Upper lobe of left lung (tissue), 6 donors: ENCODE measurements at regions not wholly inside any gene's neighbourhood (a gene's known extent, or its start where the extent isn't known, plus 50 kb on each side); places are given as distances from the start of the nearest gene placed in this dataset.

Source experiments
- ATAC-seq, 2 donors: fragments of 200-7000 bp; cut with Tn5 transposase; one replicate each; pipeline ENCODE4 v1.9.1; 2022; ENCODE audit warnings: mild to moderate bottlenecking in 2 of 2, moderate library complexity in 2 of 2; ENCODE audit not compliant: low FRiP score in 2 of 2
- DNase-seq, 2 donors: peaks; one replicate each; pipeline ENCODE4 v3.0.0-alpha.2; 2019 to 2020
- H3K27ac ChIP-seq, 4 donors: fragments of 200-600 bp; sonication (generic); one replicate each; pipeline ENCODE4 v1.5.1; 2016 to 2019
- H3K27me3 ChIP-seq, 4 donors: fragments of 200-600 bp; sonication (generic); one replicate each; pipeline ENCODE4 v1.5.1; 2017 to 2019
- H3K36me3 ChIP-seq, 4 donors: fragments of 200-600 bp; sonication (generic); one replicate each; pipeline ENCODE4 v1.5.1; 2016 to 2019
- H3K4me1 ChIP-seq, 4 donors: fragments of 200-600 bp; sonication (generic); one replicate each; pipeline ENCODE4 v1.5.1; 2018 to 2019
- H3K4me3 ChIP-seq, 4 donors: fragments of 200-600 bp; sonication (generic); one replicate each; pipeline ENCODE4 v1.5.1; 2017 to 2019; ENCODE audit warnings: mild to moderate bottlenecking in 2 of 4, moderate library complexity in 1 of 4
- H3K9me3 ChIP-seq, 4 donors: fragments of 200-600 bp; sonication (generic); one replicate each; pipeline ENCODE4 v1.5.1; 2018 to 2019
- CTCF ChIP-seq, 6 experiments: fragments of 450-650 bp in 4 of 6; fragments of 200-600 bp in 2 of 6; sonication (generic) in 2 of 6; IDR thresholded peaks; one replicate each; pipeline ENCODE4 v1.5.1; 2016 to 2019; ENCODE audit warnings: antibody characterized with exemption in 6 of 6
- EP300 ChIP-seq, 4 donors: sonication (generic); formaldehyde crosslinking; IDR thresholded peaks; one replicate each; pipeline ENCODE4 v1.5.1; 2017; ENCODE audit warnings: antibody characterized with exemption in 4 of 4, control low read depth in 2 of 4
- POLR2A ChIP-seq, 4 donors: fragments of 450-650 bp; IDR thresholded peaks; one replicate each; pipeline ENCODE4 v1.5.1; 2016 to 2017; ENCODE audit warnings: antibody characterized with exemption in 4 of 4, mild to moderate bottlenecking in 2 of 4
- POLR2AphosphoS5 ChIP-seq, 2 donors: sonication (generic); formaldehyde crosslinking; IDR thresholded peaks; one replicate each; pipeline ENCODE4 v1.5.1; 2017; ENCODE audit warnings: antibody characterized with exemption in 2 of 2
- WGBS, 2 donors: methylation state at CpG; one replicate each; pipeline ENCODE4 v1.1.5; 2017 to 2018; 5-methylcytosine and 5-hydroxymethylcytosine counted together
- donor health status: DM: no; HTN: no; CAD: no; lungs with moderate emphysema.
- donor health status: DM: no; HTN: yes; CAD: no; lungs with severe emphysema.

GRCh38 chr12:80038062-80038560 is 61.2 kb upstream of the OTOGL start:
- Histone ChIP-seq H3K9me3 (no peaks in the 10 kb centered on the region), H3K4me1 (no peaks in the 10 kb centered on the region), H3K4me3 (no peak overlapping the region), H3K27me3 (no peaks in the 10 kb centered on the region), H3K36me3 (no peaks in the 10 kb centered on the region), H3K27ac (no peak overlapping the region)
- TF ChIP-seq CTCF (IDR thresholded peaks at IDR 0.05) = no peak
- TF ChIP-seq EP300 (IDR thresholded peaks at IDR 0.05) = no peak
- TF ChIP-seq POLR2AphosphoS5 (IDR thresholded peaks at IDR 0.05) = no peak
- no peak for TF ChIP-seq POLR2A (IDR thresholded peaks at IDR 0.05)
- ATAC-seq (no peak), DNase-seq (no peak)
- WGBS, 2 donors = 73 to 78% methylated on average over 4 of the region's 4 CpGs

DNA sequence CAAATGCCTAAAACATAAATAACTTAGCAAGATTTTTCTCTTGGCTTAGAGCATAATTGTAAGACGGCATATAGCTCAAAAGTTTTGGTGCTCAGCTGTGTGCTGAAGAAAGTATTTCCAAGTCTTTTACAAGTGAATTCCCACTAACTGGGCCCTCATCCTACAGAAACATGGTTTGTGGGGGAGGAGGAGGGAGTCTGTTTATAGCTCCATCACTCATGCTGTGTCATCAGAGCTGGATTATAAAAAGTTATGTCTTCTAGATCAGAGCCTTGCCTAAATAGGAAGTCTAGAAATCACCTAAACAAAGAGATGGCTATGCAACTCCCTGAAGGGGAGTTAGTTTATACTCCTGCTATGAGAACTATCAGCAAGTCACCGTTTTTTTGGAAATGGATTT is 65.9 kb upstream of the OTOGL start:
- no peaks in the 10 kb centered on the region for H3K36me3 ChIP-seq
- no peak overlapping the region for H3K27ac ChIP-seq
- H3K9me3 ChIP-seq = no peaks in the 10 kb centered on the region
- no peak for DNase-seq
- no peak for ATAC-seq
- H3K4me3 ChIP-seq = no peak overlapping the region
- 65 to 70% methylated on average over 2 of the region's 2 CpGs for WGBS, 2 donors
- H3K4me1 ChIP-seq = peaks cover 0 to 5% (median 0%) of the 10 kb centered on the region in 4 donors
- no peaks in the 10 kb centered on the region for H3K27me3 ChIP-seq
- TF ChIP-seq POLR2AphosphoS5 (IDR thresholded peaks at IDR 0.05) (no peak), EP300 (IDR thresholded peaks at IDR 0.05) (no peak), POLR2A (IDR thresholded peaks at IDR 0.05) (no peak), CTCF (IDR thresholded peaks at IDR 0.05) (no peak)

DNA sequence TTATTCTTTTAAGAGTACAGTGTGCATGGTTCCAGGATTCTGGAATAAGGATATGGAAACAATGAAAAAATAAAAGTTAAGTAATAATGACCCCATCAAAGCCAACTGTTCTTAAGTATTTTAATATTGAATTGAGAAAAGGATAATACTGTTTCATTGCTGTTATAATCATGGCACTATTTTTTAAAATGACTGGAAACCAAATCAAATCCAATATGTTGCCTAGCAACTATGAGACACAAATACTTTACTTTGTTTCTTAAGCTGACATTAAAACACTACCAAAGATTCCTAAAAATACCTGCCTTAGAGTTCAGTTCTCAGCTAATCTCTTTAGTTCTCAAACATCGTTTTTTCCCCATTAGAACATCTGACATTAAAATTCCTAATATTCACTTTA is 66.4 kb upstream of the OTOGL start:
- Histone ChIP-seq H3K27me3 (no peaks in the 10 kb centered on the region), H3K36me3 (no peaks in the 10 kb centered on the region), H3K9me3 (no peaks in the 10 kb centered on the region), H3K27ac (no peak overlapping the region), H3K4me1 (peaks cover 0 to 5% (median 0%) of the 10 kb centered on the region in 4 donors), H3K4me3 (no peak overlapping the region)
- ATAC-seq = no peak
- TF ChIP-seq POLR2A (IDR thresholded peaks at IDR 0.05) (no peak), POLR2AphosphoS5 (IDR thresholded peaks at IDR 0.05) (no peak), EP300 (IDR thresholded peaks at IDR 0.05) (no peak), CTCF (IDR thresholded peaks at IDR 0.05) (no peak)
- WGBS, 2 donors = 60 to 66% methylated on average over 1 of the region's 1 CpG
- no peak for DNase-seq

DNA sequence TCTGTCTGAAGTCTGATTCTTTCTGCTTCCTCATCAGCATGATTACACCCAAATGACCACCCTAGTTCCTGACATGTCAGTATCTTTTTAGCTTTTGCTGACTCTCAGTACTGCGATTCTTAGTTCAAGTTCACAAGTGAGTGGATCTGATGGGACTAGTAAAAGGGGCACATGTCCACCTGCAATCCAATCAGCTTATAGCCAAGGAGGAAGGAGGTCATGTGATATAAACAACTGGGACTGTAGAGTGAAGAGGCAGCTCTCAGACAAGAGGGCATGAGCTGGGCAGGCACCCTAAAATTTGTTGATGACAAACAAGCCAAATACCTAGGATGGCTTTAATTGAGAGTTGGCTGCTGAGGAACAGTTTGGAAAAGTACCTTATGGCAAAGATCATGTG is 68.1 kb upstream of the OTOGL start:
- Histone ChIP-seq H3K4me1 (peaks cover 0 to 5% (median 0%) of the 10 kb centered on the region in 4 donors), H3K36me3 (no peaks in the 10 kb centered on the region), H3K9me3 (no peaks in the 10 kb centered on the region), H3K4me3 (no peak overlapping the region), H3K27ac (peak overlapping the region in 2 of 4 donors; percentile 4 to 56), H3K27me3 (no peaks in the 10 kb centered on the region)
- TF ChIP-seq POLR2AphosphoS5 (IDR thresholded peaks at IDR 0.05) (peak in 1 of 2 donors; percentile 3), CTCF (IDR thresholded peaks at IDR 0.05) (no peak), POLR2A (IDR thresholded peaks at IDR 0.05) (no peak), EP300 (IDR thresholded peaks at IDR 0.05) (no peak)
- no peak for DNase-seq
- 87 to 100% methylated on average over 1 of the region's 1 CpG for WGBS, 2 donors
- no peak for ATAC-seq

DNA sequence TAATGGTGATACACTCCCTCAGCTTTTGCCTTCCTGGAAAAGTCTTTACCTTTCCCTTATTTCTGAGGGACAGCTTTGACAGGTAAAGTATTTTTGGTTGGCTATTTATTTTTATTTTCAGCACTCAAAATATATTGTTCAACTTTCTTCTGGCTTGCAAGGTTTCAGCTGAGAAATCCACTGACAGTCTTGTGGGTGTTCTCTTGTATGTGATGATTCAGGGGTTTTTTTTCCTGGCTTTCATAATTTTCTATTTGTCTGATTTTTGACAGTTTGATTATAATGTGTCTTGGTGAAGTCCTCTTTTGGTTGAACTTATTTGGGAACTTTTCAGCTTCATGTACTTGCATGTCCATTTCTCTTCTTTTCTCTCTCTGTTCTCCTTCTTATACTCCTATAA is 73.7 kb upstream of the OTOGL start:
- no peaks in the 10 kb centered on the region for H3K4me1 ChIP-seq
- DNase-seq (no peak), ATAC-seq (no peak)
- H3K27me3 ChIP-seq = no peaks in the 10 kb centered on the region
- no peak overlapping the region for H3K27ac ChIP-seq
- H3K4me3 ChIP-seq = no peak overlapping the region
- TF ChIP-seq POLR2AphosphoS5 (IDR thresholded peaks at IDR 0.05) (no peak), CTCF (IDR thresholded peaks at IDR 0.05) (no peak), POLR2A (IDR thresholded peaks at IDR 0.05) (no peak), EP300 (IDR thresholded peaks at IDR 0.05) (no peak)
- no peaks in the 10 kb centered on the region for H3K36me3 ChIP-seq
- no peaks in the 10 kb centered on the region for H3K9me3 ChIP-seq
